ENCODE measurements at regions not wholly inside any gene's neighbourhood (a gene's known extent, or its start where the extent isn't known, plus 50 kb on each side); places are given as distances from the start of the nearest gene placed in this dataset.
"Not testable (repeated sequence)": the region's sequence is repeated elsewhere in the genome, so short reads cannot be mapped to it uniquely, and the experiment has no call there.

DNA sequence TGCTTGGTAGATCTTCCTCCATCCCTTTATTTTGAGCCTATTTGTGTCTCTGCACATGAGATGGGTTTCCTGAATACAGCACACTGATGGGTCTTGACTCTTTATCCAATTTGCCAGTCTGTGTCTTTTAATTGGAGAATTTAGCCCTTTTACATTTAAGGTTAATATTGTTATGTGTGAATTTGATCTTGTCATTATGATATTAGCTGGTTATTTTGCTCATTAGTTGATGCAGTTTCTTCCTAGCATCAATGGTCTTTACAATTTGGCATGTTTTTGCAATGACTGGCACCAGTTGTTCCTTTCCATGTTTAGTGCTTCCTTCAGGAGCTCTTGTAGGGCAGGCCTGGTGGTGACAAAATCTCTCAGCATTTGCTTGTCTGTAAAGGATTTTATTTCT, 72.4 kb downstream of the HNRNPD start:
- H3K9me3 ChIP-seq (ENCODE audit: control insufficient read depth, low read length); H3K4me1 ChIP-seq (ENCODE audit: control insufficient read depth in 1 of 2, insufficient read depth in 2 of 2, low read length in 2 of 2); H3K4me3 ChIP-seq (ENCODE audit: low read length in 2 of 2); H3K27me3 ChIP-seq (ENCODE audit: control insufficient read depth in 1 of 2, insufficient read depth in 2 of 2, low read length in 1 of 2); ATAC-seq (ENCODE audit: low FRiP score); H3K27ac ChIP-seq (ENCODE audit: low read depth in 1 of 2, low read length in 2 of 2); H3K36me3 ChIP-seq (ENCODE audit: control insufficient read depth in 1 of 2, insufficient read depth in 2 of 2, low read length in 1 of 2); DNase-seq; intact Hi-C loops (cut with DNase I): not testable (repeated sequence)

DNA sequence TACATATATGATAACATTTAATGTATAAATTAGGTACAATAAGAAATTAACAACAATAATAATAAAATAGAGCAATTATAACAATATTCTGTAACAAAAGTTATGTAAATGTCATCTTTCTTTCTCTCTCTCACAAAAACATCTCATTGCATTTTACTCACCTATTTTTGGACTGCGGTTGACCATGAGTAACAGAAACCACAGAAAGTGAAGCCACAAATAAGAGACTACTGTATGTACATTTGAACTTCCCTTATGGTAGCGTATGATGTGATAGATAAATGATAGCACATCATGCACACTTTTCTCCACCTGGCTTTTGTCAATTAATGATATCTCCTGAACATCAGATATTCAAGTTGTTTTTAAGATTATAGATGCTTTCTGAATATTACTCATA, 80.5 kb downstream of the HNRNPD start:
- 84 to 95% methylated on average over 2 of the region's 2 CpGs for WGBS, 2 donors
- H3K9me3 ChIP-seq (ENCODE audit: control insufficient read depth, low read length): no peaks in the 10 kb centered on the region
- ATAC-seq (ENCODE audit: low FRiP score): no peak
- no peaks in the 10 kb centered on the region for H3K36me3 ChIP-seq (ENCODE audit: control insufficient read depth in 1 of 2, insufficient read depth in 2 of 2, low read length in 1 of 2)
- no peak overlapping the region for H3K4me3 ChIP-seq (ENCODE audit: low read length in 2 of 2)
- H3K27ac ChIP-seq (ENCODE audit: low read depth in 1 of 2, low read length in 2 of 2): no peak overlapping the region
- no peaks in the 10 kb centered on the region for H3K4me1 ChIP-seq (ENCODE audit: control insufficient read depth in 1 of 2, insufficient read depth in 2 of 2, low read length in 2 of 2)
- intact Hi-C loops (cut with DNase I): no loop called here
- H3K27me3 ChIP-seq (ENCODE audit: control insufficient read depth in 1 of 2, insufficient read depth in 2 of 2, low read length in 1 of 2): no peaks in the 10 kb centered on the region
- DNase-seq: no peak

DNA sequence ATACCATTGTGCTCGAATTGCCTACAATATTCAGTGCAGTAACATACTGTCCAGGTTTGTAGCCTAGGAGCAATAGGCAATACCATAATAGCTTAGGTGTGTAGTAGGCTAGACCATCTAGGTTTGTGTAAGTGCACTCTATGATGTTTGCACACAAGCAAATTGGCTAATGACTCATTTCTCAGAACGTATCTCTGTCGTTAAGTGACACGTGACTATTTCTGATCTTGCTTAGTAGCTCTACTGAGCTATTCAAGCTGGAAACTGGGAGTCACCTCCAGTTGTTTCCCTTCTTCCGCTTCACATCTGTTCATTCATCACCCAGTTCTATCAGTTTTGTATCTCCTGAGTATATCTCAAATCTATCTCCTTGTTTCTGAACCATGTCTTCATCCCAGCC, 86.1 kb downstream of the HNRNPD start:
- no peak for DNase-seq
- no peaks in the 10 kb centered on the region for H3K4me1 ChIP-seq (ENCODE audit: control insufficient read depth in 1 of 2, insufficient read depth in 2 of 2, low read length in 2 of 2)
- intact Hi-C loops (cut with DNase I): loop anchor here (10.0 kb wide), 2 partner anchors 87 to 727 kb away; partner anchors contain the start of genes HNRNPD (in 1 of the 2) and LIN54 (in 1 of the 2)
- H3K9me3 ChIP-seq (ENCODE audit: control insufficient read depth, low read length): no peaks in the 10 kb centered on the region
- H3K4me3 ChIP-seq (ENCODE audit: low read length in 2 of 2): no peak overlapping the region
- ATAC-seq (ENCODE audit: low FRiP score): no peak
- WGBS, 2 donors: 76 to 78% methylated on average over 5 of the region's 5 CpGs
- no peaks in the 10 kb centered on the region for H3K27me3 ChIP-seq (ENCODE audit: control insufficient read depth in 1 of 2, insufficient read depth in 2 of 2, low read length in 1 of 2)
- no peaks in the 10 kb centered on the region for H3K36me3 ChIP-seq (ENCODE audit: control insufficient read depth in 1 of 2, insufficient read depth in 2 of 2, low read length in 1 of 2)
- H3K27ac ChIP-seq (ENCODE audit: low read depth in 1 of 2, low read length in 2 of 2): no peak overlapping the region

DNA sequence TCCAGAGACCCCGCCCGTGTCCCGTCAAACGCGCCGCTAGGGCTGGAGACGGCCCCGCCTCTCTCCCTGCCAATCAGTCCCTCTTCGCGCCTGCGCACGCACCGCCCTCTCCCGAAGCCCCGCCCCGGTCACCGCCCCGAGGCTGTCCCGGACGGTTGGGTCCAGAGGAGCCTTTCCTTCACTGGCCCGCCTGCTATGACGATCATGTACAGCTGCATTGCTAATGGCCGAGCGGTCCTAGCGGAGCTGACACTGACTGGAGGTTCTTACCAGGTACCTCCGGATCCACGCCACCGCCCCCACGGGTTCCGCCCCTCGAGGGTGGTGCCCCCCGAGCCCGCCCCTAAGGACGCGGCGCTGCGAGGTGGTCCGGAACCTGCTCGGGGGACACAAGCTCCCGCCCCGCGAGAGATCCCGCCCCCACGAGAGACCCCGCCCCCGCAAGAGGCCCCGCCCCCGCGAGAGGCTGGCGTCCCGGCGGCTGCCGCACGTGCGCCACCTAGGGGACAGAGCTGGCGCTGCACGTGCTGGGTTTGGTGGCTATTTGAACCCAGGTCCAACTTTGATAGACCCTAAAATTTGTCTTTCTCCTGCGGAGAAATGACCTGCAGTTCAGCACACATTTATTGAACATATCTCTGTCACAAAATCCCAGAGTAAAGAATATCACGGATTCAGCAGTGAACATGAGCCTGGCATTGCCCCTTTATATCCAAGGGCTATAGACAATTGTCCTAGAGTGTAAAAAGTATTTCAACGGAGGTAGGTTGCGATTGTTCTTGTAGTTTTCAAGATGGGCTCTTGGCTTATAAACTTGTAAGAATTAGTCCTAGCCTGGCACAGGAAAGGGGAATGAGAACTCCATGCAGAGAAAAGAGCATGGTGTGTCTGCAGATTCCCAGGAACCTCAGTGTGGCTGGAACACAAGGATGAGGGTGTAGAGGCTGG, 88.7 kb downstream of the HNRNPD start:
- Histone ChIP-seq H3K4me1 (ENCODE audit: control insufficient read depth in 1 of 2, insufficient read depth in 2 of 2, low read length in 2 of 2) (no peaks in the 10 kb centered on the region), H3K4me3 (ENCODE audit: low read length in 2 of 2) (peak overlapping the region in 1 of 2 donors; percentile 38), H3K36me3 (ENCODE audit: control insufficient read depth in 1 of 2, insufficient read depth in 2 of 2, low read length in 1 of 2) (no peaks in the 10 kb centered on the region), H3K9me3 (ENCODE audit: control insufficient read depth, low read length) (no peaks in the 10 kb centered on the region), H3K27ac (ENCODE audit: low read depth in 1 of 2, low read length in 2 of 2) (no peak overlapping the region), H3K27me3 (ENCODE audit: control insufficient read depth in 1 of 2, insufficient read depth in 2 of 2, low read length in 1 of 2) (no peaks in the 10 kb centered on the region)
- DNase-seq (peak; percentile 100), ATAC-seq (ENCODE audit: low FRiP score) (peak; percentile 100)
- 3% methylated on average over 61 of the region's 61 CpGs for WGBS, 2 donors
- intact Hi-C loops (cut with DNase I): loop anchor here (5.0 to 10.0 kb wide), 3 partner anchors 90 to 813 kb away; partner anchors contain the start of genes HNRNPD (in 1 of the 2), LIN54 (in 1 of the 2) and RASGEF1B (in 1 of the 2)

- no peak for DNase-seq
- WGBS, 2 donors: 1 to 3% methylated on average over 9 of the region's 9 CpGs
- Histone ChIP-seq H3K27ac (ENCODE audit: low read depth in 1 of 2, low read length in 2 of 2) (no peak overlapping the region), H3K4me3 (ENCODE audit: low read length in 2 of 2) (peak overlapping the region; percentile 14 to 45), H3K9me3 (ENCODE audit: control insufficient read depth, low read length) (no peaks in the 10 kb centered on the region), H3K36me3 (ENCODE audit: control insufficient read depth in 1 of 2, insufficient read depth in 2 of 2, low read length in 1 of 2) (no peaks in the 10 kb centered on the region), H3K4me1 (ENCODE audit: control insufficient read depth in 1 of 2, insufficient read depth in 2 of 2, low read length in 2 of 2) (no peaks in the 10 kb centered on the region), H3K27me3 (ENCODE audit: control insufficient read depth in 1 of 2, insufficient read depth in 2 of 2, low read length in 1 of 2) (no peaks in the 10 kb centered on the region)
- intact Hi-C loops (cut with DNase I): loop anchor here (5.0 to 10.0 kb wide), 3 partner anchors 90 to 812 kb away; partner anchors contain the start of genes HNRNPD (in 1 of the 2), LIN54 (in 1 of the 2) and RASGEF1B (in 1 of the 2)
- ATAC-seq (ENCODE audit: low FRiP score): no peak
These were observed 89.3 kb downstream of the HNRNPD start for GRCh38 chr4:82284475-82284857.

GRCh38 chr4:82282875-82283274, 90.9 kb downstream of the HNRNPD start:
- intact Hi-C loops (cut with DNase I): loop anchor here (5.0 to 10.0 kb wide), 3 partner anchors 92 to 811 kb away; partner anchors contain the start of genes HNRNPD (in 1 of the 2), LIN54 (in 1 of the 2) and RASGEF1B (in 1 of the 2)
- DNase-seq (no peak), ATAC-seq (ENCODE audit: low FRiP score) (no peak)
- H3K9me3 ChIP-seq (ENCODE audit: control insufficient read depth, low read length): no peaks in the 10 kb centered on the region
- H3K4me3 ChIP-seq (ENCODE audit: low read length in 2 of 2): no peak overlapping the region
- H3K27ac ChIP-seq (ENCODE audit: low read depth in 1 of 2, low read length in 2 of 2): no peak overlapping the region
- WGBS, 2 donors: 36 to 42% methylated on average over 2 of the region's 2 CpGs
- no peaks in the 10 kb centered on the region for H3K36me3 ChIP-seq (ENCODE audit: control insufficient read depth in 1 of 2, insufficient read depth in 2 of 2, low read length in 1 of 2)
- no peaks in the 10 kb centered on the region for H3K27me3 ChIP-seq (ENCODE audit: control insufficient read depth in 1 of 2, insufficient read depth in 2 of 2, low read length in 1 of 2)
- H3K4me1 ChIP-seq (ENCODE audit: control insufficient read depth in 1 of 2, insufficient read depth in 2 of 2, low read length in 2 of 2): no peaks in the 10 kb centered on the region

DNA sequence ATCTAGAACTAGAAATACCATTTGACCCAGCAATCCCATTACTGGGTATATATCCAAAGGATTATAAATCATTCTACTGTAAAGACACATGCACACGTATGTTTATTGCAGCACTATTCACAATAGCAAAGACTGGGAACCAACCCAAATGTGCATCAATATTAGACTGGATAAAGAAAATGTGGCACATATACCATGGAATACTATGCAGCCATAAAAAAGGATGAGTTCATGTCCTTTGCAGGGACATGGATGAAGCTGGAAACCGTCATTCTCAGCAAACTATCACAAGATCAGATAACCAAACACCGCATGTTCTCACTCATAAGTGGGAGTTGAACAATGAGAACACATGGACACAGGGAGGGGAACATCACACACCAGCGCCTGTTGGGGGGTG, 94.2 kb downstream of the HNRNPD start:
- WGBS, 2 donors: 89% methylated on average over 4 of the region's 4 CpGs

DNA sequence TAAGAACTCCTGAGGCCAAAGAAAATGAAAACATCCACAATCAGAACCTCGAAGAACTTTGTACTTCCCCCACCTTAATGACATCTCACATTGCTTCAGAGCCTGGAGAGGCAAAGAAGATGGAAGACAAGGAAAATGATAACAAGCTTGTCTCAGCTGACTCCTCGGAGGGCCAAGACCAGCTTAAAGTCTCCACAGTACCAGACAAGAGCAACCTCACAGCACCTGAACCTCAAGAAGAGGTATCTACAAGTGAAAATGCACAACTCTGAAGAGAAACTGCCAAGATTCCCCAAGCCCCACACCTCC, 97.5 kb downstream of the HNRNPD start:
- DNase-seq (no peak), ATAC-seq (ENCODE audit: low FRiP score) (no peak)
- intact Hi-C loops (cut with DNase I): no loop called here
- H3K4me3 ChIP-seq (ENCODE audit: low read length in 2 of 2): no peak overlapping the region
- no peak overlapping the region for H3K27ac ChIP-seq (ENCODE audit: low read depth in 1 of 2, low read length in 2 of 2)
- H3K9me3 ChIP-seq (ENCODE audit: control insufficient read depth, low read length): no peaks in the 10 kb centered on the region
- H3K4me1 ChIP-seq (ENCODE audit: control insufficient read depth in 1 of 2, insufficient read depth in 2 of 2, low read length in 2 of 2): no peaks in the 10 kb centered on the region
- H3K27me3 ChIP-seq (ENCODE audit: control insufficient read depth in 1 of 2, insufficient read depth in 2 of 2, low read length in 1 of 2): no peaks in the 10 kb centered on the region
- no peaks in the 10 kb centered on the region for H3K36me3 ChIP-seq (ENCODE audit: control insufficient read depth in 1 of 2, insufficient read depth in 2 of 2, low read length in 1 of 2)
- 82% methylated on average over 2 of the region's 2 CpGs for WGBS, 2 donors

More for the DNA sequence above, 94.2 kb downstream of the HNRNPD start:
- ATAC-seq (ENCODE audit: low FRiP score); DNase-seq; H3K27me3 ChIP-seq (ENCODE audit: control insufficient read depth in 1 of 2, insufficient read depth in 2 of 2, low read length in 1 of 2); H3K27ac ChIP-seq (ENCODE audit: low read depth in 1 of 2, low read length in 2 of 2); intact Hi-C loops (cut with DNase I); H3K9me3 ChIP-seq (ENCODE audit: control insufficient read depth, low read length); H3K4me1 ChIP-seq (ENCODE audit: control insufficient read depth in 1 of 2, insufficient read depth in 2 of 2, low read length in 2 of 2); H3K4me3 ChIP-seq (ENCODE audit: low read length in 2 of 2); H3K36me3 ChIP-seq (ENCODE audit: control insufficient read depth in 1 of 2, insufficient read depth in 2 of 2, low read length in 1 of 2): not testable (repeated sequence)

Data from aorta (tissue), 5 donors.